ENCODE measurements at regions not wholly inside any gene's neighbourhood (a gene's known extent, or its start where the extent isn't known, plus 50 kb on each side); places are given as distances from the start of the nearest gene placed in this dataset.
A peak's percentile ranks its signal among the peaks of the same experiment; 100 is the strongest.

- no peak for DNase-seq (ENCODE audit: low spot score)
These were observed 475.7 kb downstream of the ENC1 start for GRCh38 chr5:74164725-74165235.

DNA sequence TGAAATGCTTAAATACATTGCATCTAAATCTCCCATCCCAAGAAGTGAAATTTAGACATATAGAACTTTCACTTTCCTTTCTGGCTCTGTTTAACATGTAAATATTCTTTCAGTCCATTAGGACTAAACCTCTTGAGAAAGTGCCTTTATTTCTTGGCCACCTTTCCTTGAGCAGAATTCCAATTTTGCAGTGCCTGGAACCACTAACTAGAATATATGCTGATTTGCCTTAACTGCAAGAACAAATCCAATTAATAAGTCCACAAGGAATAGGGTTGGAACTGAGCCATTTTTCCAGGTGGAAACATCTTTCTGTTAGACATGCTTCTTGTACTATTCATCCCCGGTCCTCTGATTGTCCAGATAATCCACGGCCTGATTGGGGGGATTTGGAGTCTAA, 478.0 kb downstream of the ENC1 start:
- DNase-seq (ENCODE audit: low spot score): no peak

DNA sequence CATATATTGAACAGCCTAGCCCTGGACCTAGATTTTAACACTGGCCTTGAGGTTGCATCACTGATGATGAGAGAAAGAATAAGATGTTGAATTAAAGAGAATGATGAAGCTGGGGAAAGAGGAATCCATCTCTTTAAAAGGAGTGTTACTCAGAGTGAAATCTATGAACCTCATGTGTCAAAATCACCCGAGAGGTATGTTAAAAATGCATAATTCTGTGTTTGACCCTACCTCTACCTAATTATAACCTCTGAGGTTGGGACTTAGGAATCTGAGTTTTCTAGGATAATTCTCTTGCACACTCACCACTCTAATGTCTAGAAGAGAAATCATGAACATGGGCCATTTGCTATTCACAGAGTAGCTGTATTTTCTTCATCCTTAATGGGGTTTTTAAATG, 479.4 kb downstream of the ENC1 start:
- no peak for DNase-seq (ENCODE audit: low spot score)

DNA sequence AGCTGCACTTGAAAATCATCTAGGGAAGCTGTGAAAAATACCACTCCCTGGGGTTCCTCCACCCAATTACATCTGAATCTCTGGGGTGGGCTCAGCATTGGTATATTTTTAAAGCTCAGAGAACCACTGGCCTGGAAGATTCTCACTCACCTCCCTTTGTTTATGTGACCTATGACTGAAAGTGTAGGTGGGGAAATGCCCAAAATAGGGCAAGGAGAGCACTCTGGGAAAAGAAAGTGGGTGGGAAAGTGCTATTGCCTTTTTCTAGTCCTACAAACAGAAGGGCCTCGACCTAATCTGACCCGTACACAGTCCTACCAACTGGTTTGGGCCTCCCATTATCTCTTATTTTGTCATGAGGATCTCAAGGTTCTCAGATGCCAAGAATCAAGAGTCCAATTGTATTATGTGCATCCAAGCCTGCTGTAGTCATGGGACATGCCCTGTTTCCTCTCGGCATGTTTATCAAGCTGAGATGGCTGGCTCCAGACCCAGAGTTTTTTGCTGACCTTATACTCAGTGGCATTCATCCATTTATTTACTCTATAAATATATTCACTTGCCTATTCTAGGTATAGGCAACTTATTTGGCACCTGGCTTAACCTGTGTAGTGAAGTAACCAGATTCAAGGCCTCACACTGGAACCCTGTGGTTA, 483.7 kb downstream of the ENC1 start:
- no peak for DNase-seq (ENCODE audit: low spot score)

DNA sequence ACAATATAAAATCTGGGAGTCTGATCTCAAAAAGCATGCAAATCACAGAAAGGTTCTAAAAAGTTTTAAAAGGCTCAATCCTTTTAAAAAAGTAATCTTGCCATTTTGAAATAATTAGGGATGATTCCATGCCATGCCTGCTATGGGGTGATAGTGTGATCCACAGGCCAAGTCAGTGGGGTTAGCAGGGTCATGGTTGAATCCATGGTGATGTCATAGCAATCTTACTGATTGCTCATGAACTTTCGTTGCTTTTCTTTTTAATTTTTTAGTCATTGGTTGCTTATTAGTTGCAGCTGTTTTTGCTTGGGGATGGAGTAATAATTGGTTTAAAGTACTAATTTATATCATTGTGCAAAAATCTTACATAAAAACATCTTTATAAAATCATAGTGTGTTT, 485.0 kb downstream of the ENC1 start:
- no peak for DNase-seq (ENCODE audit: low spot score)

GRCh38 chr5:74154526-74154925, 486.0 kb downstream of the ENC1 start:
- DNase-seq (ENCODE audit: low spot score): no peak

- DNase-seq (ENCODE audit: low spot score): peak; percentile 92
These were observed 487.2 kb downstream of the ENC1 start for GRCh38 chr5:74153255-74153790.

DNA sequence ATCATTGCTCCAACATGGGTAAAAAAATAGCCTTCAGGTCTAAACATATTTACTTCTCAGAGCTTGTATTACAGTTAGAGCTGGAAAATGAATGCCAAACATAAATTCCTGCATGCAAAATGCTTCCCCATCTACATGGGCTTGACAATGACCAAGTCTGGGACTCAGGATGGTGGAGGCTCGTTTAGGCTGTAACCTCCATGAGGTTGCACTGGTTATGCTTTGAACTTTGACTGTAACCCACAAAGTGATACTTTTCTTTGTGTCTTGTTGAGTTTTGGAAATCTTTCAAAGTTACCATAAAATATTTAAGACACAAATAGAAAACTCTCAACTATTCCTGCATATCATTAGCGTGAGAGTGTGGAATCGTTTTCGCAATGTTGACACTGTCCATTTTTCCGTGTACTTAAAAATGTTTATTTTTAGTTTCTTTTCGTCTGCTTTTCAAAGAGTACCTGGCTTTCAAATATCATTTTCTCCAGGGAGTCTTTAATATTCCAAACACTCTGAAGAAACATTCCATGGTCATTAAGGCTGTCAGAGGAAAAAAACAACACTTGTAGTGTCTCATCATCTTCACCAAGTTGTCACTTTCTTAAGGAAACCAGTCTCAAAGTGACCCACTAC, 487.8 kb downstream of the ENC1 start:
- DNase-seq (ENCODE audit: low spot score): no peak

GRCh38 chr5:74152136-74152535, 488.4 kb downstream of the ENC1 start:
- no peak for DNase-seq (ENCODE audit: low spot score)

DNA sequence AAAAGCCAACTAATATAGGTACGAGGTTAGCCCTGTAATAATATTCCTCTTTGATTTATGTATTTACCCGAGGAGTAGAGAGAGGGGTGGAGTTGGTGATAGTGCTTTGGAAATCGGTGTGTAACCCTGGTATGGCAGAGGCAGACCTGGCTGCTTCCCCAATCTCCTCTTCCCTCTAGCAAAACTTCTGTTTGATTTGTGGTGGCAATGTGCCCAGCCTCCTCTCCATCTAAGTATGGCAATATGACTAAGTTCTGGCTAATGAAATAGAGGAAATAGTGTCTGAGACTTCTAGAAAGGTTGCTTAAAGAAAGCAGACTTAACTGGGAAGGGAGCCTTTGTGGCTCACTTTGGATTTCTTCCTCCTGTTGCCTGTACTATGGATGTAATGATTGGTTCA, 491.1 kb downstream of the ENC1 start:
- no peak for DNase-seq (ENCODE audit: low spot score)

GRCh38 chr5:74148321-74148720, 492.2 kb downstream of the ENC1 start:
- no peak for DNase-seq (ENCODE audit: low spot score)

DNA sequence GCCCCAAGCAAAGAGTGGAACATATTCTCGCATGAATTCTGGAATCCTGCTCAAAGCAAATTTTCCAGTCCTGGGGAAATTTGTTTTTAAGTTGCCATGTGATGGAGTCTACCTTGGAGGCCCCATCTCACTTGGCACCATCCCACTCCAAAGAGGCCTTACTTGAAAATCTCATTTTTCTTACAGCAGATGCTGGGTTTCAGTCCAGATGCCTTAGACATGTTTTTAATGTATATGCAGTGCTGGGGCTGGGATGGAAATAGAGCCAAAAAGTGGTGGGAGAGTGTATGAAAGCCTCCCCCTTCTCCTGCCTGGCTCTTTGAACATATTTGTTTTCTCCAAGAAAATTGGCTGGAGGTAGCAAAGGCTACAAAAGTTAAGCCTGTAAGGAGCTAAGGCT, 493.7 kb downstream of the ENC1 start:
- DNase-seq (ENCODE audit: low spot score): peak; percentile 49

DNA sequence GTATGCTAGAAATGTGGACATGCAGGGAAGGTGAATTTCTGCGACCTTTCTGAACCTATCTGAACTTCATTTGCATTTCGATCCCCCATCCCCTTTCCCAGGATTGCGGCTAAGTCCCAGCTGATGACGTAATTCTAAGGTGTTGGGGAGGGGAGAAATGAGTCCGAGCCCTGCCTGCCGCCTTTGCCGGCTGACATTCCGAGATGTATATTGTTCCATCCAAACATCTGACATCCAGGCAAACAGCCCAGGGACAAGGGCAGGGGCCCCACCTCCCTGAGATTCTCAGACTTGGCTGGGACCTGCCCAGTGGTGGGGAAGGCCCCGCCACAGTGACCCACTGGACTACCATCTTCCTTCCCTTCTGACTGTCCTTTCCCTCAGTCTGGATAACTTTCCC, 494.6 kb downstream of the ENC1 start:
- no peak for DNase-seq (ENCODE audit: low spot score)

- DNase-seq (ENCODE audit: low spot score): peak; percentile 40
These were observed 496.7 kb downstream of the ENC1 start for GRCh38 chr5:74143721-74144330.

DNA sequence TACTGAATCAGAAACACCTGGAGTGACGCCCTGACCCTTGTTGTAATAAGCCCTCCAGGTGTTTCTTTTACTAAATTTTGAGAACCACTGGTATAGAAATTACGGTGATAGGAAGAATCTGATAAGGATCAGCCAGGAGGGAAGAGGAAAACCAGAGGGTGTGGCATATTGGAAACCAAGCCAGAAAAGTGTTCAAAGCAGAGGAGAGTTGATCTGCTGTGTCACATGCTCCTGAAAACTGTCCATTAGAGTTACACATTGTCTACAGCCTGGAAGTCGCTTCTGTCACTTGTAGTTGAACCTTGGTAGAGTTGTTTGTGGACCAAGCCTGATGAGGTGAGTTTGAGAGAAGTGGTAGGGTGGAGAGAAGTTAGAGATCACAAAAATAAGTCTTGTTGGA, 497.4 kb downstream of the ENC1 start:
- DNase-seq (ENCODE audit: low spot score): no peak

DNA sequence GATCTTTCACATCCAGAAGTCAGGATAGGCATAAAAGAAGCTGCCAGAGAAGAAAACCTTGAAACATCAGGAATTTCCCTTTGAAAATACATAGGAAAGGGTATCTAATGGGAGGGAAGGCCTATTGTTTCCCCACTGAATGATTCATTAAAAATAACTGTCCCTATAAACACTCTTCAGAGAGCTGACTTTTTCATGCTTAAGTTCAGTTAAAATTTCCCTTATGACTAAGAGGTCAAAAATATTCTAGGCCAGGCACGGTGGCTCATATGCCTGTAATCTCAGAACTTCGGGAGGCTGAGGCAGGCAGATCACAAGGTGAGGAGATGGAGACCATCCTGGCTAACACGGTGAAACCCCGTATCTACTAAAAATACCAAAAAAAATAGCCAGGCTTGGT, 499.5 kb downstream of the ENC1 start:
- no peak for DNase-seq (ENCODE audit: low spot score)

DNA sequence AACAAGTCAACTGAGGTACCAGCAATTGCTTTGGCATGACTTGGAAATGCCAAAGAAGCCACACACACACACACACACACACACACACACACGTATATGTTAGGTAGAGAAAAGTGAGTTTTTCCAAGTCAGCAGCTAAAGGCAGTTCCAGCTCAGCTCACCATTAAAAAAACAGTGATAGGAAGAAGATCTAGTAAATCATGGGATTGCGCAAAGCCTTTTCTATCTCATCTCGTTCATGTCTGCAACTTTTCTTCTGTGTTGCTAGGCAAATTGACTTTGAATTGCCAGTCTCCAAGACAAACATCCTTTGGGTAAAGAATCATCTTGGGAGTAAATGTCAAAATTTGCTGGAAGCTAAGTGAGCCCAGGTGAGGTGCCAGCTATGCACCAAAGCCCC, 500.1 kb downstream of the ENC1 start:
- no peak for DNase-seq (ENCODE audit: low spot score)

DNA sequence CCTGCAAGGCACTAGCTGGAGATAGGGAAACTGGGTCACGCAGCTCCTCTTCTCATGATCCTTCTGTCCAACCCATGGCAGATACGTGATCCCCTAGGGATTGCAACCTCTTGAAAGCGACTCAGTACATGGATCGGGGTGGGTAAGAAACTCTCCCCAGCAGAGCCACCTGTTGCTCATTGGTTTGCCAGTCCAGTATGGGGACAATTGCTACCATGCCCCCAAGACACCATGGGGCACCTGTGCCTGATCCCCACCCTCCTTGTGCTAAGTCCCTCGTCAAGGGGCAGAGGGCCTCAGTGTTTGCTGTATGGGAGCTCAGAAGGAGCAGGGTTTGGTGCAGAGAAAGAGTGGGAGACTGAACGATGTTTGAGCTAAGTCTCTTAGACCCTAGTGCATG, 500.9 kb downstream of the ENC1 start:
- DNase-seq (ENCODE audit: low spot score): no peak

GRCh38 chr5:74138721-74139120, 501.8 kb downstream of the ENC1 start:
- DNase-seq (ENCODE audit: low spot score): no peak

- no peak for DNase-seq (ENCODE audit: low spot score)
These were observed 504.2 kb downstream of the ENC1 start for GRCh38 chr5:74136276-74136825.

GRCh38 chr5:74135033-74135432, 505.5 kb downstream of the ENC1 start:
- no peak for DNase-seq (ENCODE audit: low spot score)

GRCh38 chr5:74132485-74132884, 506.5 kb downstream of the ARHGEF28 start:
- DNase-seq (ENCODE audit: low spot score): no peak

DNA sequence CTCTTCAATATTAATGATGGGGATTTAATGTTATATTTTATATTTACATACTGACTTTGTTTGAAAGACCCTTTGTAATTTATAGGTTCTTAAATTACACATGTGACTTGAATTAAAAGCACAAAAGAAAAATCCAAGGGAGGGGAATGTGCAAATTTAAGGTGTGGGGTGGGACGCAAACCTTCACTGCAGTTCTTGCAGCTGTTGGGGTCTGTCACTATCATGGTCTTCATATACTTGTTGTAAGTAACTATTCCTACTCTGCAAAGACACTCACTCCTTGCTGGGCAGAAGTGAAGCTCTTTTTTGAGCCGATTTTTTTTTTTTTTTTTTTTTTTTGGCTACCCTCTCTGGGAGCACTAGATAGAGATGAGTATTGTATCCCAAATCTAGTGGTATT, 505.3 kb downstream of the ARHGEF28 start:
- no peak for DNase-seq (ENCODE audit: low spot score)
